NCI-H187 treated with DMSO at 0.1 percent for 48 hours (cell line): ENCODE measurements at regions not wholly inside any gene's neighbourhood (a gene's known extent, or its start where the extent isn't known, plus 50 kb on each side); places are given as distances from the start of the nearest gene placed in this dataset.
"Not testable (repeated sequence)": the region's sequence is repeated elsewhere in the genome, so short reads cannot be mapped to it uniquely, and the experiment has no call there.

ENCODE experiments used
- DNase-seq: peaks from one replicate; lab custom pipeline; 2025; lab: John Stamatoyannopoulos, UW

GRCh38 chr11:87639753-87640364 is 535.4 kb downstream of the RAB38 start:
- DNase-seq: no peak

- DNase-seq: no peak
These were observed 540.2 kb downstream of the RAB38 start for GRCh38 chr11:87635001-87635400.

- no peak for DNase-seq
These were observed 540.9 kb downstream of the RAB38 start for GRCh38 chr11:87634331-87634730.

GRCh38 chr11:87628957-87629356 is 546.3 kb downstream of the RAB38 start:
- DNase-seq: no peak

- no peak for DNase-seq
These were observed 547.1 kb downstream of the RAB38 start for GRCh38 chr11:87628026-87628580.

GRCh38 chr11:87623531-87624365 is 551.5 kb downstream of the RAB38 start:
- not testable (repeated sequence) for DNase-seq

- no peak for DNase-seq
These were observed 558.7 kb downstream of the RAB38 start for GRCh38 chr11:87616511-87616910.

GRCh38 chr11:87604350-87604749 is 566.6 kb downstream of the TMEM135 start:
- DNase-seq: no peak

- no peak for DNase-seq
These were observed 566.2 kb downstream of the TMEM135 start for GRCh38 chr11:87603887-87604286.

GRCh38 chr11:87602776-87603175 is 565.0 kb downstream of the TMEM135 start:
- no peak for DNase-seq

- no peak for DNase-seq
These were observed 563.2 kb downstream of the TMEM135 start for GRCh38 chr11:87600938-87601337.

- DNase-seq: peak; percentile 84
These were observed 560.0 kb downstream of the TMEM135 start for GRCh38 chr11:87597725-87598124.

GRCh38 chr11:87596176-87596575 is 558.4 kb downstream of the TMEM135 start:
- no peak for DNase-seq

GRCh38 chr11:87589082-87589481 is 551.3 kb downstream of the TMEM135 start:
- no peak for DNase-seq

GRCh38 chr11:87585613-87586012 is 547.9 kb downstream of the TMEM135 start:
- DNase-seq: not testable (repeated sequence)

GRCh38 chr11:87583931-87584330 is 546.2 kb downstream of the TMEM135 start:
- DNase-seq: no peak

- DNase-seq: no peak
These were observed 537.4 kb downstream of the TMEM135 start for GRCh38 chr11:87575088-87575487.

GRCh38 chr11:87574193-87574592 is 536.5 kb downstream of the TMEM135 start:
- no peak for DNase-seq

GRCh38 chr11:87573708-87574107 is 536.0 kb downstream of the TMEM135 start:
- no peak for DNase-seq

GRCh38 chr11:87572881-87573280 is 535.1 kb downstream of the TMEM135 start:
- no peak for DNase-seq

- DNase-seq: no peak
These were observed 522.6 kb downstream of the TMEM135 start for GRCh38 chr11:87560352-87560751.

- DNase-seq: not testable (repeated sequence)
These were observed 522.1 kb downstream of the TMEM135 start for GRCh38 chr11:87559852-87560251.

GRCh38 chr11:87555101-87555500 is 517.4 kb downstream of the TMEM135 start:
- DNase-seq: no peak
